Dedifferentiated amniotic fluid mesenchymal stem cell (primary cell): ENCODE measurements at regions not wholly inside any gene's neighbourhood (a gene's known extent, or its start where the extent isn't known, plus 50 kb on each side); places are given as distances from the start of the nearest gene placed in this dataset.
A peak's percentile ranks its signal among the peaks of the same experiment; 100 is the strongest.

ENCODE experiments used
- DNase-seq: peaks from one replicate; pipeline ENCODE4 v3.0.0-alpha.2; 2016; ENCODE audit errors: extremely low spot score

GRCh38 chr2:217340176-217340575 lies 480.3 kb upstream of the TNP1 start:
- DNase-seq, result no peak

GRCh38 chr2:217339753-217340152 lies 479.9 kb upstream of the TNP1 start:
- DNase-seq, result no peak

- DNase-seq, result no peak
Measured at GRCh38 chr2:217338306-217338916, 478.5 kb upstream of the TNP1 start.

DNA sequence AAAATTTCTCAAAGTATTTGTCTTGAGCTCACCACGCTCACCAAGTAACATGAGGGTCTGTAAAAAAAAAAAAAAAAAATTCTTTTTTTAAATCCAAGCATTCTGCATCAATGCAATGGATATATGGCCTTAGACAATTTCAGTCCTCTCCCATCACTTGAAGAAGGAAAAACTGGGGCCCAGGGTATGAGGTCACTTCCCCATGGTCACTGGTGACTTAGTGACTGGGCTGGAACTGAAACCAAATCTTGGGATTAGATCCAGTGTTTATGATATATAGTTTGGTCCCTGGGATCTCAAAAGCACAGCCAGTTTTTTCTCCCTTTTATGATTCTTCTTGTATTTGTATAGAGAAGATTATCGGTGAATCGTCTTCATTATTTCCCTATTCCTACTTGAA lies 477.9 kb upstream of the TNP1 start:
- DNase-seq, result no peak

GRCh38 chr2:217336694-217337093 lies 476.8 kb upstream of the TNP1 start:
- no peak for DNase-seq

- no peak for DNase-seq
Measured at GRCh38 chr2:217335341-217335966, 475.6 kb upstream of the TNP1 start.

- DNase-seq, result no peak
Measured at GRCh38 chr2:217334561-217334960, 474.7 kb upstream of the TNP1 start.

DNA sequence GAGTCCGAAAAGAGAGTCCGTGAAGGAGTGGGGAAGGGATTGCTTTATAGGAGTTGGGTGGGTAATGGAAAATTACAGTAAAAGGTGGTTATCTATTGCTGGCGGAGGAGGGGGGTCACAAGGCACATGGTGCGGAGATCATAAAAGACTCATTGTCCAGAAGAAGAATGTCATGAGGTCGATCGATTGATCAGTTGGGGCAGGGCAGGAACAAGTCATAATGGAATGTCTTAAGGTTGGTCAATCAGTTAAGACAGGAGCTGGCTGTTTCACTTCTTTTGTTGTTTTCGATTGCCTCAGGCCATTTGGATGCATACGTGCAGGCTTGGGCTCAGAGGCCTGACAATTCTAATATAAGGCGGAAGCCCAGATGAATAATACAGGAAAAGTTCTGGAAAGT lies 473.0 kb upstream of the TNP1 start:
- no peak for DNase-seq

GRCh38 chr2:217332417-217332791 lies 472.5 kb upstream of the TNP1 start:
- DNase-seq, result no peak

- peak; percentile 61 for DNase-seq
Measured at GRCh38 chr2:217331523-217332416, 471.9 kb upstream of the TNP1 start.

DNA sequence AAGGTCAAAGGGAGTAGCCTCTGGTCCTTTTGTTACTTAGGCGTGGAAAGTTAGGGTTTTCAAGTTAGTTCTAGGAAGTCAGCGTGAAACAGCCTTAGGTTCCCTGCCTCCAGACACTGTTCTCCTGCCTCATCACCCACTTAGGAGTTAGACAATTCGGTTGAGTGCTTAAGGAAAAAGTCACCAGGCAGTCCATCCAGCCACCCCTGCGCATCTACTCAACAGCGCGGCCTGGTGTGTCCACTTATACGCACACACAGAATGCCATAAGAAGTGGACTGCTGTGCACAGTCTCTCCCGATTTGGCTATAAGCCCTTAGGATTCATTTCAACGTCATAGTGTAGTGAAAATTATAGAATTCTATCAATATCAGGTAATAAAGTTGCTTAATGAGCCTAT lies 470.8 kb upstream of the TNP1 start:
- DNase-seq, result no peak

DNA sequence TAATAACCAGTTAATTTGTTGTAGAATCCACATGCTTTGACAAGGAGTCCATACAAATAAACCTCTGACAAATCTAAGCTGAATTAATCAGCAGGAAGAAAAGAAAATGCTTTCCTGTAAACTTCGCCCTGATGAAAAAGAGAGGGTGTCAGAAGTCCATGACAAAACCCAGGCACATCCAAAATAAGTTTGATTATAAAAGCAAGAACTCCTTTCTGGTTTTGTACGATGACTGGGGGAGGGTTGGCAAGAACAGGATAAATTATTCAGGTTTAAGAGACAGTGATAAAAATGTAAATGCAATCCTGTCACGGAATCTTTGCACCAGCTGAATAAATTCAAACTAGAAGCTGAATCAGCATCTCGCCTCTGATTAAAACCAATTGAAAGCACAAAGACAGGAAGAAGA lies 469.2 kb upstream of the TNP1 start:
- no peak for DNase-seq

- DNase-seq, result no peak
Measured at GRCh38 chr2:217328622-217328978, 468.7 kb upstream of the TNP1 start.

- no peak for DNase-seq
Measured at GRCh38 chr2:217327953-217328621, 468.2 kb upstream of the TNP1 start.

DNA sequence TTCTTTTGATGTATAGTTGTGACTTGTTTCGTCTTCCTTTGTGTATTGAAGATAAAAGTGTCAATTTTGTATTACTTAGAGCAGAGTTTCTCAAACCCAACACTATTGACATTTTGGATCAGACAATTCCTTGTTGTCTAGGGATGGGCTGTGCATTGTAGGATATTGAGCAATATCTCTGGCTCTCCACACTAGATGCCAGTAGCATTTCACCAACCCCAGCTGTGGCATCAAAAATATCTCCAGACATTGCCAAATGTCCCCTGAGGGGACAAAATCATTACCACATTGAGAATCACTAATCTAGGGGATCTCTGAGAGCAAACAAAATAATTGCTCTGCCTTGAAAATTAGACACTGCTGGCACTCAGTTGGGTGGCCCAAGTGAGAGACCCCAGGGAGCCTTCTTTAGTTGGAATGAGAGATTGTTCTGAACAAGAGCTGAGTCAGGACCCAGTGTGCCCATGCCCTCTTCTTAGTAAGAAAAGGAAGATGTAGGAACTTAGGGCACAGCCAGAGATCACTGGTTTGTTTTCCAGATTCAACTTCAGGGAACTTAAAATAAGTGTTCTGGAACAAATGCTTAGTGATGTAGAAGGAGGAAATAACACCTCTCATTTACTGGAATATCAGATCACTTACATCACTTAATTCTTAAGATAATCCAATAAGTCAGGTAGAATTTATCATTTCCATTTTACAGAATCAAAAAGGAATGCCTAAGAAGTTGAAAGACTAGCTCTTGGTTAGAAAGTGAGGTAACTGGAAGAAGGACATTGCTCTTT lies 466.6 kb upstream of the TNP1 start:
- DNase-seq, result no peak

DNA sequence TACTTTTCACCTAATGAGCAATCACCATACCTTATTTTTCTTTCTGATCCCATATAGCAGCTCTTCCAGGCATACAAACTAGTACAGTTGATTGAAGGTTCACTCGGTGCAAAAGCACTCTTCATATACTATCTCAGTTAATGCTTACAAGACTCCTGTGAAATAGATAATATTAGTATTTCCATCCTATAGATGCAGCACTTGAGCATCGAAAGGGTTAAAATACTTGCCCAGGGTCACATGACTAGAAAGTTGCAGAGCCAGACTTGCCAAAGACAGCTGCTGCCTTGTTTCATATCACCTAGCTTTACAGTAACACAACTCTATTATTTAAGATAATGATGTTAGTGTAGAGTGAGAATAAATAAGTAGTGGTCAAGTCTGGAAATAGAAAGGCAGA lies 466.0 kb upstream of the TNP1 start:
- DNase-seq, result no peak

GRCh38 chr2:217325251-217325650 lies 465.4 kb upstream of the TNP1 start:
- DNase-seq, result no peak

GRCh38 chr2:217316743-217317142 lies 456.9 kb upstream of the TNP1 start:
- DNase-seq, result no peak

DNA sequence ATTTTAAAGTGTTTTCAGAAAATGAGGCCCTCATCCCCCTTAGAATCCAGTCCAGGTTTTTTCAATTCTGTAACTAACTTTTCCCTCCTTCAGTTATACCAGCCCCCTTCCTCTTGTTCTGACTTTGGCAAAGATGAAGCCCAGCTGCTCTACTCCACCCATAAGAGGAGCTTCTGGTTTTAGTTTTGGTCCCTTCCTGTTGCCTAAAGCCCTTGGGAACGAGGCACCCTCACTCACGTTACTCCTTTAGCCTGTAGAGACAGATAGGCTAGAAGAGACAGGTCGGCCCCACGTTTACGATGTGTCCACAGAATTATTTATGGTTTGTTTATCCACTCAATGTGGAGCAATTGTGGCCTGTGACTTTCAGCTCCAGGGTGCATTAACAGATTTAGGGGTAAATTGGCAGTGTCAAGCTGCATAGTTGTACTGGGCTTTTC lies 454.2 kb upstream of the TNP1 start:
- DNase-seq, result no peak

DNA sequence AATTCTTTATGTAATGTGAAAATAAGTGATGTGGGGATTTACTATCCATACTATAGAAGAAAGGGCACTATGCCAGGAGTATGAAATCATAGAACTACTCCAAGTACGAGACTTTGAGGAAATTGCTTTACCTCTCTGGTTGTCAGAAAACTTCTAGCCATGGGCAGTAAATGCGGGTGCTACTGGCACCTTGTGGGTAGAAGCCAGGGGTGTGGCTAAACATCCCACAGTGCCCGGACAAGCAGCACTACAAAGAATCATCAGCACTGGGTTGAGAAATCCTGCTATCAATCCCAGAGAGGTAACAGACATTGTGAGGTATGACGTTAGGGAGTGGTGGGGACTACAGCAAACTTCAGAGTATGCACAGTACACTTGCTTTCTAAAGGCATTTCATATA lies 453.5 kb upstream of the TNP1 start:
- no peak for DNase-seq

GRCh38 chr2:217309056-217309455 lies 449.2 kb upstream of the TNP1 start:
- DNase-seq, result no peak

DNA sequence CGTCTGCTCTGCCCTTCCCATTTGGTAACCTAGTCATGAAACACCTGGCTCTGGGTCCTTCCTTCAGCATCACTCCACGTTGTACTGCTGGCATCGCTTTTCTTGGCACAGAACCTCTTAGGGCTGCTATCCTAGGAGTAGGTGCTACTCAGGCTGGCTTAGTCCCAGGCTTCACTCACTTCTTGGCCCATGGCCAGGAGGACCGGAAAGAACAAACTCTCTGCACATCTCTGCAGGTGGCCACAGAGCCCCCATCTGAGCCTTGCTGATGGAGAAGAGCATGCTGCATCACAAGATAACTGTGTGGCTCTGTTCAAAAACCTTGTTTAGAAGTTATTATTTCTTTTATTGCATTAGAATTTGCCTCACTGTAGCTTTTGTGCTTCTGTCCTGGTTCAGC lies 447.2 kb upstream of the TNP1 start:
- no peak for DNase-seq
